NCI-H748 (cell line): ENCODE measurements at regions not wholly inside any gene's neighbourhood (a gene's known extent, or its start where the extent isn't known, plus 50 kb on each side); places are given as distances from the start of the nearest gene placed in this dataset.
"Not testable (repeated sequence)": the region's sequence is repeated elsewhere in the genome, so short reads cannot be mapped to it uniquely, and the experiment has no call there.

Source experiments
- DNase-seq: peaks from one replicate; lab custom pipeline; 2025; ENCODE audit not compliant: unreplicated experiment; lab: John Stamatoyannopoulos, UW

- no peak for DNase-seq
Observed at GRCh38 chr13:101003566-101003965, 329.0 kb upstream of the TMTC4 start.

GRCh38 chr13:100989392-100989791 is 314.8 kb upstream of the TMTC4 start:
- no peak for DNase-seq

- no peak for DNase-seq
Observed at GRCh38 chr13:100988921-100989320, 314.3 kb upstream of the TMTC4 start.

- DNase-seq: peak; percentile 26
Observed at GRCh38 chr13:100987948-100988347, 313.4 kb upstream of the TMTC4 start.

- DNase-seq: no peak
Observed at GRCh38 chr13:100986571-100986970, 312.0 kb upstream of the TMTC4 start.

- no peak for DNase-seq
Observed at GRCh38 chr13:100984085-100984705, 309.6 kb upstream of the TMTC4 start.

- no peak for DNase-seq
Observed at GRCh38 chr13:100983111-100983510, 308.5 kb upstream of the TMTC4 start.

GRCh38 chr13:100980171-100980570 is 305.6 kb upstream of the TMTC4 start:
- no peak for DNase-seq

- no peak for DNase-seq
Observed at GRCh38 chr13:100977841-100978240, 303.2 kb upstream of the TMTC4 start.

GRCh38 chr13:100976993-100977392 is 302.4 kb upstream of the TMTC4 start:
- DNase-seq: no peak

- not testable (repeated sequence) for DNase-seq
Observed at GRCh38 chr13:100975666-100976065, 301.1 kb upstream of the TMTC4 start.

- DNase-seq: no peak
Observed at GRCh38 chr13:100962585-100962984, 288.0 kb upstream of the TMTC4 start.

GRCh38 chr13:100961186-100961585 is 286.6 kb upstream of the TMTC4 start:
- DNase-seq: no peak

GRCh38 chr13:100958831-100959230 is 284.2 kb upstream of the TMTC4 start:
- DNase-seq: no peak

- DNase-seq: no peak
Observed at GRCh38 chr13:100957741-100958140, 283.1 kb upstream of the TMTC4 start.

- peak; percentile 75 for DNase-seq
Observed at GRCh38 chr13:100954430-100955305, 280.1 kb upstream of the TMTC4 start.

GRCh38 chr13:100951016-100951415 is 276.4 kb upstream of the TMTC4 start:
- no peak for DNase-seq

- not testable (repeated sequence) for DNase-seq
Observed at GRCh38 chr13:100948937-100949336, 274.3 kb upstream of the TMTC4 start.

- no peak for DNase-seq
Observed at GRCh38 chr13:100946588-100946987, 272.0 kb upstream of the TMTC4 start.

- DNase-seq: no peak
Observed at GRCh38 chr13:100944791-100945345, 270.3 kb upstream of the TMTC4 start.

GRCh38 chr13:100942742-100943141 is 268.1 kb upstream of the TMTC4 start:
- DNase-seq: no peak
